Adrenal gland (tissue), 9 donors: ENCODE measurements at regions not wholly inside any gene's neighbourhood (a gene's known extent, or its start where the extent isn't known, plus 50 kb on each side); places are given as distances from the start of the nearest gene placed in this dataset.

Experiments
- DNase-seq, 7 donors: peaks; one replicate each; pipeline ENCODE4 v3.0.0-alpha.2; 2019 to 2020
- H3K27ac ChIP-seq, 5 donors: fragments of 200-600 bp; sonication (generic) in 4 of 5; 1 replicate in 3 of 5; 2 replicates in 2 of 5; pipeline versions ENCODE4 v1.5.1 to v1.8.0; 2016 to 2020; ENCODE audit warnings: mild to moderate bottlenecking in 1 of 5
- H3K27me3 ChIP-seq: fragments of 200-600 bp; 2 replicates; pipeline ENCODE4 v1.8.0; 2021
- H3K36me3 ChIP-seq, 2 donors: fragments of 200-600 bp; replicated peaks in 1 of 2; 1 replicate in 1 of 2; 2 replicates in 1 of 2; pipeline versions ENCODE4 v1.5.1 to v1.8.0; 2018 to 2022
- H3K4me1 ChIP-seq, 2 donors: fragments of 200-600 bp; replicated peaks in 1 of 2; 1 replicate in 1 of 2; 2 replicates in 1 of 2; pipeline versions ENCODE4 v1.5.1 to v1.8.0; 2018 to 2021
- H3K4me3 ChIP-seq, 4 donors: fragments of 200-600 bp; sonication (generic) in 3 of 4; one replicate each; pipeline ENCODE4 v1.5.1; 2016 to 2018
- H3K9me3 ChIP-seq, 3 donors: fragments of 200-600 bp; sonication (generic) in 1 of 3; replicated peaks in 1 of 3; 1 replicate in 2 of 3; 2 replicates in 1 of 3; pipeline versions ENCODE4 v1.5.1 to v1.8.0; 2016 to 2021
- POLR2A ChIP-seq, 2 donors: fragments of 450-650 bp; IDR thresholded peaks; one replicate each; pipeline ENCODE4 v1.6.1; 2017; ENCODE audit warnings: antibody characterized with exemption in 2 of 2, mild to moderate bottlenecking in 2 of 2, moderate library complexity in 1 of 2
- WGBS, 4 donors: extraction: QIAGEN DNeasy Blood & Tissue Kit in 2 of 4; methylation state at CpG; one replicate each; pipeline versions ENCODE4 v1.1.5 to v1.1.7; 2013 to 2017; 5-methylcytosine and 5-hydroxymethylcytosine counted together
- intact Hi-C, 2 donors: fragments of 100-400 bp; cut with DNase I; formaldehyde crosslinking; loops; one replicate each; pipeline versions ENCODE4 v1.14.1 to v1.15.0; 2022 to 2023
- TF ChIP-seq, protein P1 (sequence below), 6 experiments: fragments of 450-650 bp in 4 of 6; fragments of 200-600 bp in 2 of 6; sonication (generic) in 1 of 6; IDR thresholded peaks; 1 replicate in 5 of 6; 2 replicates in 1 of 6; pipeline versions ENCODE4 v1.5.1 to v1.8.0; 2016 to 2021; ENCODE audit warnings: antibody characterized with exemption in 6 of 6, mild to moderate bottlenecking in 2 of 6, moderate library complexity in 1 of 6
- donor health status: healthy with polysubstance abuse.
- donor health status: Bipolar disorder and iron deficiency.
- donor health status: DM: yes; HTN: yes; CAD: no.
- donor health status: DM: no; HTN: no; CAD: no.
- donor health status: DM: no; HTN: no; CAD: no.

DNA sequence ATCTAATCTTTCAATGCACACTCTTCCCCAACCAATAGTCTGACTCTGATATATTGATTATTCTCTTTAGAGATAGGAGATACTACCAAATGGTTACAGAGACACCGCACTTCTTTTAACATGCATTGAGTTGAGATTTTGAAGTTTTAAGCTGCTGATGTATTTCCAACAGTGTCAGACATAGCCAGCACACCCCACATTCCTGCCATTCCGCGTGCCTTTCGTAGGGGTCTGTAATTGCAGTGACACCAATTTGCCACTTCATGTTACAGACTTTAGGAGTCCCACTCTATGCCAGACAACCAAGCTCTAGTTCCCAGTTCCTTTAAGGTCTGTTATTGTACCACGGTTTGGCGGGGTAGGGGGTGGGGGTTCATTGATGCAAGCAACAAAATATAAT lies 618.2 kb upstream of the FRG1 start:
- no peak for DNase-seq
- H3K27ac ChIP-seq: no peak overlapping the region
- H3K9me3 ChIP-seq: no peaks in the 10 kb centered on the region
- no peaks in the 10 kb centered on the region for H3K27me3 ChIP-seq
- no peak overlapping the region for H3K4me3 ChIP-seq
- TF ChIP-seq POLR2A (IDR thresholded peaks at IDR 0.05): no peak
- TF ChIP-seq, protein P1, sequence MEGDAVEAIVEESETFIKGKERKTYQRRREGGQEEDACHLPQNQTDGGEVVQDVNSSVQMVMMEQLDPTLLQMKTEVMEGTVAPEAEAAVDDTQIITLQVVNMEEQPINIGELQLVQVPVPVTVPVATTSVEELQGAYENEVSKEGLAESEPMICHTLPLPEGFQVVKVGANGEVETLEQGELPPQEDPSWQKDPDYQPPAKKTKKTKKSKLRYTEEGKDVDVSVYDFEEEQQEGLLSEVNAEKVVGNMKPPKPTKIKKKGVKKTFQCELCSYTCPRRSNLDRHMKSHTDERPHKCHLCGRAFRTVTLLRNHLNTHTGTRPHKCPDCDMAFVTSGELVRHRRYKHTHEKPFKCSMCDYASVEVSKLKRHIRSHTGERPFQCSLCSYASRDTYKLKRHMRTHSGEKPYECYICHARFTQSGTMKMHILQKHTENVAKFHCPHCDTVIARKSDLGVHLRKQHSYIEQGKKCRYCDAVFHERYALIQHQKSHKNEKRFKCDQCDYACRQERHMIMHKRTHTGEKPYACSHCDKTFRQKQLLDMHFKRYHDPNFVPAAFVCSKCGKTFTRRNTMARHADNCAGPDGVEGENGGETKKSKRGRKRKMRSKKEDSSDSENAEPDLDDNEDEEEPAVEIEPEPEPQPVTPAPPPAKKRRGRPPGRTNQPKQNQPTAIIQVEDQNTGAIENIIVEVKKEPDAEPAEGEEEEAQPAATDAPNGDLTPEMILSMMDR (IDR thresholded peaks at IDR 0.05): no peak
- WGBS, 4 donors: 75 to 92% (median 87%) methylated on average over 6 of the region's 6 CpGs
- H3K36me3 ChIP-seq: no peaks in the 10 kb centered on the region
- intact Hi-C loops: no loop called here
- H3K4me1 ChIP-seq: no peaks in the 10 kb centered on the region

DNA sequence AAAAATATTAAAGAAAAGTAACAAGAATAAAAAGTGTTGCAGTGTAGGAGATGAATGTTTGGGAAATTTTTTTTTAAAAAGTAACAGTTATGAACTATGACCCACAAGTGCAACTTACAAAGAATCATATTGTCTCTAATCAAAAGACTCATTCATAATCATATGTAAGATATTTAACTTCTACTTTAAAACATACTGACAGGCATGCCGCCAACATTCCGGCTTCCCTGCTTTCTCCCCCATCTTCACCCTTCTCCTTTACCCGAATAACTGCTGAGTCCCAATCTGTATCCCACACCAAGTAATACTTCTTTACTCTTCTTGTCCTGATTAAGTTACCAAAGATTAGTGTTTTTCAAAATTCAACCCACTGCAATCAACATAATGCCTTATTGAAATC lies 598.8 kb upstream of the FRG1 start:
- Histone ChIP-seq H3K36me3 (no peaks in the 10 kb centered on the region), H3K9me3 (no peaks in the 10 kb centered on the region), H3K4me1 (no peaks in the 10 kb centered on the region), H3K27me3 (no peaks in the 10 kb centered on the region), H3K27ac (no peak overlapping the region), H3K4me3 (no peak overlapping the region)
- intact Hi-C loops: no loop called here
- 80 to 88% (median 87%) methylated on average over 3 of the region's 3 CpGs for WGBS, 4 donors
- no peak for DNase-seq
- TF ChIP-seq POLR2A (IDR thresholded peaks at IDR 0.05): no peak
- TF ChIP-seq, protein P1 (IDR thresholded peaks at IDR 0.05): no peak

DNA sequence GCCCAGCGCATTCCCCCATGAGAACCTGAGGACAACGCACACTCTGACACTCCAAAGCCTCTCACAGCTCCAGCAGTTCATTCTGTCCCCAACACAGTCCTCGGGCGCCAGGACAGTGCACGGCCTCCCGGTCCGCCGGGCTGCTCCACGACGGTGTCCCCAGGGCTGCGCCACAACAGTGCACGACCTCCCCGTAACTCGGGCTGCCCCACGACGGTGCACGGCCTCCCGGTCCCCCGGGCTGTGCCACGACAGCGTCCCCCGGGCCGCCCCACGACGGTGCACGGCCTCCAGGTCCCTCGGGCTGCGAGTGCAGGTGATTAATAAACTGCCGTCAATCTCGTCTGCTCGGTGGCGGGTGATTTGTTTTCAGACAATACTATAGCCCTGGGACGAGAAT lies 585.1 kb upstream of the FRG1 start:
- Histone ChIP-seq H3K36me3 (no peaks in the 10 kb centered on the region), H3K9me3 (no peaks in the 10 kb centered on the region), H3K27ac (no peak overlapping the region), H3K4me1 (no peaks in the 10 kb centered on the region), H3K4me3 (no peak overlapping the region), H3K27me3 (no peaks in the 10 kb centered on the region)
- WGBS, 4 donors: 85 to 90% (median 87%) methylated on average over 12 to 33 of the region's 33 CpGs
- intact Hi-C loops: no loop called here
- no peak for DNase-seq
- no peak for TF ChIP-seq POLR2A (IDR thresholded peaks at IDR 0.05)
- TF ChIP-seq, protein P1 (IDR thresholded peaks at IDR 0.05): no peak

DNA sequence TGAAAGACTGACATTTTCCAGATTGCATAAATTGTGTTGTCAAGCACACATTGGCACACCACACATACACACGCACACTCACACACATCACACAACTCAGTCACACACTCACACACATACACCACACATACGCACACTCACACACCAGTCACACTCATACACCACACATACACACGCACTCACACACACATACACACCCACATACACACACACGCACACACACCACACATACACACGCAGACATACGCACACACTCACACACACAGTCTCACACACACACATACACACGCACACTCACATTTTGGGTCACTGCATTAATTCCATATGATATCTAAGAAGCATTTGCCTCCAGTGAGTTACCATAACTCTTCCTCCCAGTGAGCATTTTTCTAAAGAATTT lies 578.3 kb upstream of the FRG1 start:
- no peaks in the 10 kb centered on the region for H3K36me3 ChIP-seq
- intact Hi-C loops: no loop called here
- H3K27me3 ChIP-seq: no peaks in the 10 kb centered on the region
- no peaks in the 10 kb centered on the region for H3K4me1 ChIP-seq
- no peak overlapping the region for H3K27ac ChIP-seq
- TF ChIP-seq, protein P1 (IDR thresholded peaks at IDR 0.05): no peak
- TF ChIP-seq POLR2A (IDR thresholded peaks at IDR 0.05): no peak
- DNase-seq: no peak
- no peak overlapping the region for H3K4me3 ChIP-seq
- 86 to 89% (median 87%) methylated on average over 7 of the region's 7 CpGs for WGBS, 4 donors
- H3K9me3 ChIP-seq: no peaks in the 10 kb centered on the region
